Keratinocyte (primary cell): ENCODE measurements at regions not wholly inside any gene's neighbourhood (a gene's known extent, or its start where the extent isn't known, plus 50 kb on each side); places are given as distances from the start of the nearest gene placed in this dataset.

ENCODE experiments used
- DNase-seq: peaks from one replicate; pipeline ENCODE4 v3.0.0-alpha.2; 2011; ENCODE audit warnings: low read depth, missing footprints, low spot score
- FAIRE-seq: peaks from 2 replicates; lab custom pipeline; 2011; peaks lifted over from hg19 to GRCh38; lab: Jason Lieb, UNC
- H2AFZ ChIP-seq: 2 replicates; pipeline ENCODE4 v1.6.0; 2012; ENCODE audit warnings: low read length, control low read depth, inconsistent platforms; ENCODE audit not compliant: control insufficient read depth
- H3K27ac ChIP-seq: 2 replicates; pipeline ENCODE4 v1.5.1; 2011; ENCODE audit warnings: low read length; ENCODE audit not compliant: control insufficient read depth, insufficient read depth
- H3K27me3 ChIP-seq: 3 replicates; pipeline ENCODE4 v1.6.0; 2011; ENCODE audit warnings: low read length; ENCODE audit not compliant: control insufficient read depth, insufficient read depth; ENCODE audit errors: extremely low read depth
- H3K36me3 ChIP-seq, 2 experiments: 2 replicates in 1 of 2; 3 replicates in 1 of 2; pipeline ENCODE4 v1.5.1; 2011; ENCODE audit warnings: low read length in 2 of 2, mild to moderate bottlenecking in 1 of 2; ENCODE audit not compliant: control insufficient read depth in 2 of 2, insufficient read depth in 2 of 2; ENCODE audit errors: extremely low read depth in 1 of 2
- H3K4me1 ChIP-seq: 3 replicates; pipeline ENCODE4 v1.5.1; 2011; ENCODE audit warnings: low read length; ENCODE audit not compliant: control insufficient read depth, insufficient read depth; ENCODE audit errors: extremely low read depth
- H3K4me2 ChIP-seq: 3 replicates; pipeline ENCODE4 v1.6.0; 2011; ENCODE audit warnings: low read depth, low read length; ENCODE audit not compliant: control insufficient read depth, insufficient read depth; ENCODE audit errors: extremely low read depth
- H3K4me3 ChIP-seq, 3 experiments: fragments of 200-600 bp in 1 of 3; sonication (generic) in 1 of 3; 2 replicates in 2 of 3; 3 replicates in 1 of 3; pipeline ENCODE4 v1.5.1; 2011 to 2016; ENCODE audit warnings: low read length in 3 of 3, mild to moderate bottlenecking in 3 of 3, control low read depth in 2 of 3, inconsistent platforms in 1 of 3, low read depth in 1 of 3, mixed read lengths in 1 of 3, mixed run types in 1 of 3, moderate library complexity in 1 of 3; ENCODE audit not compliant: control insufficient read depth in 2 of 3, insufficient read depth in 2 of 3; ENCODE audit errors: extremely low read depth in 1 of 3
- H3K79me2 ChIP-seq: 2 replicates; pipeline ENCODE4 v1.6.0; 2012; ENCODE audit warnings: low read length; ENCODE audit not compliant: control insufficient read depth, insufficient read depth
- H3K9ac ChIP-seq: 3 replicates; pipeline ENCODE4 v1.6.0; 2011; ENCODE audit warnings: low read length; ENCODE audit not compliant: control insufficient read depth, insufficient read depth; ENCODE audit errors: extremely low read depth
- H3K9me1 ChIP-seq: 3 replicates; pipeline ENCODE4 v1.6.0; 2011; ENCODE audit warnings: low read length; ENCODE audit not compliant: control insufficient read depth, insufficient read depth; ENCODE audit errors: extremely low read depth
- H3K9me3 ChIP-seq: 2 replicates; pipeline ENCODE4 v1.5.1; 2012; ENCODE audit warnings: low read depth, low read length; ENCODE audit not compliant: control insufficient read depth
- H4K20me1 ChIP-seq: 3 replicates; pipeline ENCODE4 v1.6.0; 2011; ENCODE audit warnings: low read length; ENCODE audit not compliant: control insufficient read depth, insufficient read depth; ENCODE audit errors: extremely low read depth
- CTCF ChIP-seq, 3 experiments: IDR thresholded peaks in 1 of 3; conservative IDR thresholded peaks in 1 of 3; optimal IDR thresholded peaks in 1 of 3; 2 replicates in 2 of 3; 3 replicates in 1 of 3; pipeline versions ENCODE3 to v1.5.1; 2011; ENCODE audit warnings: low read length in 3 of 3, mild to moderate bottlenecking in 3 of 3, moderate library complexity in 2 of 3, control low read depth in 1 of 3, inconsistent platforms in 1 of 3; ENCODE audit not compliant: insufficient read depth in 2 of 3; ENCODE audit errors: extremely low read depth in 1 of 3
- EZH2 ChIP-seq: IDR thresholded peaks from one replicate; pipeline ENCODE4 v1.6.1; 2012; ENCODE audit warnings: inconsistent platforms, mild to moderate bottlenecking, low read length, moderate library complexity
- dilution Hi-C: fragments of 300-500 bp; cut with MboI; formaldehyde crosslinking; loops from one replicate; pipeline ENCODE4 v1.7.0; 2020; ENCODE audit warnings: low sequenced_read_pairs; ENCODE audit not compliant: extremely low pct_ligation_motif_present

GRCh38 chr1:73765551-73766233 lies 432.3 kb downstream of the LRRIQ3 start:
- Histone ChIP-seq H3K9me3 (no peaks in the 10 kb centered on the region), H4K20me1 (no peaks in the 10 kb centered on the region), H3K27ac (no peak overlapping the region), H3K36me3 (no peaks in the 10 kb centered on the region), H3K4me1 (no peaks in the 10 kb centered on the region), H3K4me3 (no peak overlapping the region), H3K27me3 (no peaks in the 10 kb centered on the region), H3K9me1 (no peaks in the 10 kb centered on the region), H3K4me2 (no peak overlapping the region), H3K79me2 (no peaks in the 10 kb centered on the region), H2AFZ (no peak overlapping the region), H3K9ac (no peak overlapping the region)
- dilution Hi-C loops: no loop called here
- TF ChIP-seq CTCF (optimal IDR thresholded peaks at IDR 0.05 in 1 of 3, IDR thresholded peaks at IDR 0.05 in 1 of 3, conservative IDR thresholded peaks at IDR 0.05 in 1 of 3; ENCODE audit: extremely low read depth in 1 of 3, insufficient read depth in 2 of 3, low read length in 3 of 3): no peak
- no peak for TF ChIP-seq EZH2
- DNase-seq (no peak), FAIRE-seq (no peak)

- dilution Hi-C loops: no loop called here
- Histone ChIP-seq H3K36me3 (no peaks in the 10 kb centered on the region), H3K9me1 (no peaks in the 10 kb centered on the region), H3K4me2 (no peak overlapping the region), H4K20me1 (no peaks in the 10 kb centered on the region), H3K9ac (no peak overlapping the region), H3K27me3 (no peaks in the 10 kb centered on the region), H3K4me3 (no peak overlapping the region), H3K27ac (no peak overlapping the region), H3K9me3 (no peaks in the 10 kb centered on the region), H2AFZ (no peak overlapping the region), H3K79me2 (no peaks in the 10 kb centered on the region), H3K4me1 (no peaks in the 10 kb centered on the region)
- TF ChIP-seq CTCF (optimal IDR thresholded peaks at IDR 0.05 in 1 of 3, IDR thresholded peaks at IDR 0.05 in 1 of 3, conservative IDR thresholded peaks at IDR 0.05 in 1 of 3; ENCODE audit: extremely low read depth in 1 of 3, insufficient read depth in 2 of 3, low read length in 3 of 3) (no peak), EZH2 (no peak)
- DNase-seq (no peak), FAIRE-seq (no peak)
Measured at GRCh38 chr1:73761559-73761958, 436.4 kb downstream of the LRRIQ3 start.
